CD14-positive monocyte (primary cell): ENCODE measurements at regions not wholly inside any gene's neighbourhood (a gene's known extent, or its start where the extent isn't known, plus 50 kb on each side); places are given as distances from the start of the nearest gene placed in this dataset.

Source experiments
- DNase-seq, 3 donors: peaks; one replicate each; pipeline ENCODE4 v3.0.0-alpha.2; 2011 to 2022
- H2AFZ ChIP-seq: 2 replicates; pipeline ENCODE4 v1.6.0; 2012; ENCODE audit warnings: mild to moderate bottlenecking, low read depth, low read length, inconsistent platforms; ENCODE audit not compliant: insufficient read depth, poor library complexity, severe bottlenecking
- H3K27ac ChIP-seq, 2 donors: 1 replicate in 1 of 2; 2 replicates in 1 of 2; pipeline ENCODE4 v1.5.1; 2012 to 2013; ENCODE audit warnings: low read length in 2 of 2, control low read depth in 1 of 2, inconsistent platforms in 1 of 2, low read depth in 1 of 2, mild to moderate bottlenecking in 1 of 2
- H3K27me3 ChIP-seq, 2 donors: one replicate each; pipeline versions ENCODE4 v1.6.0 to v1.6.1; 2011 to 2013; ENCODE audit warnings: low read length in 2 of 2; ENCODE audit not compliant: control insufficient read depth in 2 of 2, insufficient read depth in 2 of 2
- H3K36me3 ChIP-seq, 2 donors: replicated peaks in 1 of 2; 1 replicate in 1 of 2; 2 replicates in 1 of 2; pipeline versions ENCODE4 v1.5.1 to v1.6.1; 2012 to 2013; ENCODE audit warnings: low read length in 2 of 2, control low read depth in 1 of 2, inconsistent platforms in 1 of 2, mild to moderate bottlenecking in 1 of 2; ENCODE audit not compliant: insufficient read depth in 2 of 2, control insufficient read depth in 1 of 2
- H3K4me1 ChIP-seq, 2 donors: 1 replicate in 1 of 2; 2 replicates in 1 of 2; pipeline versions ENCODE4 v1.5.1 to v1.6.1; 2012 to 2013; ENCODE audit warnings: low read length in 2 of 2, control low read depth in 1 of 2, inconsistent platforms in 1 of 2, mild to moderate bottlenecking in 1 of 2, moderate library complexity in 1 of 2; ENCODE audit not compliant: insufficient read depth in 2 of 2, control insufficient read depth in 1 of 2
- H3K4me2 ChIP-seq: replicated peaks from 2 replicates; pipeline ENCODE3; 2012; ENCODE audit warnings: low read length, moderate library complexity, mild to moderate bottlenecking; ENCODE audit not compliant: poor library complexity, severe bottlenecking; ENCODE audit errors: extremely low read depth
- H3K4me3 ChIP-seq, 3 experiments: fragments of 200-600 bp in 1 of 3; sonication (generic) in 1 of 3; replicated peaks in 1 of 3; 1 replicate in 2 of 3; 2 replicates in 1 of 3; pipeline ENCODE4 v1.5.1; 2011 to 2013; ENCODE audit warnings: low read length in 3 of 3, mild to moderate bottlenecking in 3 of 3, control low read depth in 2 of 3, low read depth in 2 of 3, inconsistent platforms in 1 of 3, moderate library complexity in 1 of 3
- H3K79me2 ChIP-seq: 2 replicates; pipeline ENCODE4 v1.6.0; 2012; ENCODE audit warnings: mild to moderate bottlenecking, control low read depth, inconsistent platforms, low read length, moderate library complexity; ENCODE audit not compliant: insufficient read depth
- H3K9ac ChIP-seq: 2 replicates; pipeline ENCODE4 v1.6.0; 2017; ENCODE audit warnings: low read length, mild to moderate bottlenecking; ENCODE audit not compliant: insufficient read depth, poor library complexity, severe bottlenecking
- H3K9me3 ChIP-seq, 2 donors: replicated peaks in 1 of 2; 1 replicate in 1 of 2; 2 replicates in 1 of 2; pipeline versions ENCODE4 v1.5.1 to v1.6.1; 2012 to 2013; ENCODE audit warnings: low read length in 2 of 2, control low read depth in 1 of 2; ENCODE audit not compliant: control insufficient read depth in 1 of 2, insufficient read depth in 1 of 2
- H4K20me1 ChIP-seq: 2 replicates; pipeline ENCODE4 v1.6.0; 2012; ENCODE audit warnings: mild to moderate bottlenecking, low read length, control low read depth, moderate library complexity; ENCODE audit not compliant: insufficient read depth
- H3K27ac Mint-ChIP-seq, 7 donors: one replicate each; pipeline ENCODE4 v1.8.0; 2020; ENCODE audit warnings: mild to moderate bottlenecking in 7 of 7, mixed read lengths in 7 of 7, moderate library complexity in 6 of 7, inconsistent platforms in 2 of 7
- H3K27me3 Mint-ChIP-seq, 3 donors: one replicate each; pipeline ENCODE4 v1.8.0; 2021 to 2022; ENCODE audit warnings: low read depth in 3 of 3, mild to moderate bottlenecking in 3 of 3, mixed read lengths in 3 of 3, moderate library complexity in 3 of 3, inconsistent platforms in 1 of 3
- H3K36me3 Mint-ChIP-seq, 2 donors: one replicate each; pipeline ENCODE4 v1.8.0; 2020; ENCODE audit warnings: mixed read lengths in 2 of 2, inconsistent platforms in 1 of 2, mild to moderate bottlenecking in 1 of 2
- H3K4me1 Mint-ChIP-seq: one replicate; pipeline ENCODE4 v1.8.0; 2020; ENCODE audit warnings: mild to moderate bottlenecking, mixed read lengths
- H3K4me3 Mint-ChIP-seq, 2 donors: one replicate each; pipeline ENCODE4 v1.8.0; 2020; ENCODE audit warnings: mild to moderate bottlenecking in 2 of 2, mixed read lengths in 2 of 2, moderate library complexity in 1 of 2
- H3K9me3 Mint-ChIP-seq, 7 donors: one replicate each; pipeline ENCODE4 v1.8.0; 2020 to 2022; ENCODE audit warnings: mixed read lengths in 7 of 7, mild to moderate bottlenecking in 6 of 7, moderate library complexity in 6 of 7, inconsistent platforms in 2 of 7
- CTCF ChIP-seq: fragments of 200-600 bp; IDR thresholded peaks from one replicate; pipeline ENCODE4 v1.8.0; 2022; ENCODE audit warnings: antibody characterized with exemption, mild to moderate bottlenecking
- WGBS: methylation state at CpG from one replicate; pipeline ENCODE4 v1.1.5; 2013; ENCODE audit warnings: missing lambda C conversion rate; ENCODE audit not compliant: insufficient coverage; 5-methylcytosine and 5-hydroxymethylcytosine counted together
- intact Hi-C, 2 donors: fragments of 100-400 bp; cut with micrococcal nuclease; formaldehyde crosslinking; loops; one replicate each; pipeline versions ENCODE4 v1.15.0 to v1.15.1; 2023

GRCh38 chr3:118564800-118565199 is 469.8 kb downstream of the IGSF11 start:
- intact Hi-C loops, result no loop called here
- H3K4me3 ChIP-seq, result no peak overlapping the region
- Mint-ChIP-seq H3K27me3 (no peaks in the 10 kb centered on the region), H3K27ac (no peak overlapping the region), H3K36me3 (no peaks in the 10 kb centered on the region), H3K4me3 (no peak overlapping the region), H3K9me3 (peaks cover 0 to 11% (median 3%) of the 10 kb centered on the region in 7 donors), H3K4me1 (no peaks in the 10 kb centered on the region)
- no peak overlapping the region for H3K27ac ChIP-seq
- TF ChIP-seq CTCF, result no peak
- no peaks in the 10 kb centered on the region for H3K4me1 ChIP-seq
- H3K9me3 ChIP-seq, result peaks cover 0 to 3% of the 10 kb centered on the region in 2 donors
- H3K27me3 ChIP-seq, result no peaks in the 10 kb centered on the region
- no peak overlapping the region for H2AFZ ChIP-seq
- H3K9ac ChIP-seq, result no peak overlapping the region
- H4K20me1 ChIP-seq, result no peaks in the 10 kb centered on the region
- H3K36me3 ChIP-seq, result no peaks in the 10 kb centered on the region
- no peaks in the 10 kb centered on the region for H3K79me2 ChIP-seq
- DNase-seq, result no peak
- H3K4me2 ChIP-seq, result no peak overlapping the region

- Mint-ChIP-seq H3K36me3 (no peaks in the 10 kb centered on the region), H3K27me3 (no peaks in the 10 kb centered on the region), H3K9me3 (peaks cover 5 to 22% (median 14%) of the 10 kb centered on the region in 7 donors), H3K4me3 (no peak overlapping the region), H3K27ac (no peak overlapping the region), H3K4me1 (no peaks in the 10 kb centered on the region)
- H3K79me2 ChIP-seq, result no peaks in the 10 kb centered on the region
- H3K4me2 ChIP-seq, result no peak overlapping the region
- WGBS, result no CpG with 5 or more reads among the region's 2 CpGs
- intact Hi-C loops, result no loop called here
- H2AFZ ChIP-seq, result no peak overlapping the region
- no peak overlapping the region for H3K9ac ChIP-seq
- no peak for DNase-seq
- peaks cover 12 to 17% of the 10 kb centered on the region in 2 donors for H3K9me3 ChIP-seq
- no peaks in the 10 kb centered on the region for H3K36me3 ChIP-seq
- H3K27ac ChIP-seq, result no peak overlapping the region
- H3K27me3 ChIP-seq, result no peaks in the 10 kb centered on the region
- TF ChIP-seq CTCF, result no peak
- no peaks in the 10 kb centered on the region for H3K4me1 ChIP-seq
- no peaks in the 10 kb centered on the region for H4K20me1 ChIP-seq
- H3K4me3 ChIP-seq, result no peak overlapping the region
Observed at GRCh38 chr3:118573912-118574311, 460.7 kb downstream of the IGSF11 start.
